GM23248 (cell line): ENCODE measurements at regions not wholly inside any gene's neighbourhood (a gene's known extent, or its start where the extent isn't known, plus 50 kb on each side); places are given as distances from the start of the nearest gene placed in this dataset.

ENCODE experiments used
- EZH2 ChIP-seq: fragments of 200-600 bp; sonication (generic); IDR thresholded peaks from 2 replicates; pipeline ENCODE4 v1.6.1; 2018; ENCODE audit warnings: antibody characterized with exemption, mild to moderate bottlenecking; ENCODE audit not compliant: insufficient read depth, poor library complexity, severe bottlenecking
- EZH2phosphoT487 ChIP-seq: fragments of 200-600 bp; sonication (generic); IDR thresholded peaks from 2 replicates; pipeline ENCODE4 v1.6.1; 2018; ENCODE audit warnings: antibody characterized with exemption, moderate library complexity, mild to moderate bottlenecking, low read depth; ENCODE audit not compliant: insufficient read depth

DNA sequence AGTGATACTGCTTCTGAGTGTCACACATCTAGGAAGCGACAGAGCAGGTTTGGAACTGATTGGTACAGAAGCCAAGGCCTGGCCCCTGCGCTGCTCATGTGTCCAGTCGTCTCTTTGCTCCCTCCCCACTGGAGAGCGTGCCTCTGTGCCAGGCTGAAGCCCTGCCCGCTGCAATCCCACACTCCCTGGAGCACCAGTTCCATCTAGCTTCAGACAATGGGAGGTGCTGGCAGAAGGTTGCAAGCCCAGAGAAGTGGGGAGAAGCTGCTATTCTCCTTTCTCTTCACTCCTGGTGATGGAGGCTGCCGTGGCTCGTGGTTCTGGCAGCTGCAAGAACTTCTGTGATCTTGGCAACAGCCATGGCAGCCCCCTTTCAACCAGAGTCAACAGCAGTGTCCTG is 250.9 kb downstream of the MATN1 start:
- TF ChIP-seq EZH2 = no peak
- TF ChIP-seq EZH2phosphoT487 = no peak
